ENCODE measurements at regions not wholly inside any gene's neighbourhood (a gene's known extent, or its start where the extent isn't known, plus 50 kb on each side); places are given as distances from the start of the nearest gene placed in this dataset.

DNA sequence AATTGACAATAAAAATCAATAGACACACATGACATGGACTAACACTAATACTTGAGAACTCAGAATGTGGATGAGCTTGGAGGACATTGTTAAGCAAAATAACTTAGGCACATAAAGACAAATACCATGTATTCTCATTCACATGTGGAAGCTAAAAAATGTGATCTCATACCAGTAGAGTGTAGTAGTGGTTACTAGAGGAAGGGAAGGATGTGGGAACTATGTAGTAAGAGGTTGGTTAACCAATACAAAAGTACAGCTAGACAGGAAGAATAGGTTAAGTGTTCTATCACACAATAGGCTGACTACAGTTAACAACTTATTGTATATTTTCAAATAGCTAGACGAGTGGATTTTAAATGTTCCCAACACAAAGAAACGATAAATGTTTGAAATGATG, 415.8 kb upstream of the KLF12 start:
- no peaks in the 10 kb centered on the region for H3F3A ChIP-seq (replicated peaks; ENCODE audit: low read depth)

More for the DNA sequence above, 415.8 kb upstream of the KLF12 start:
- no peaks in the 10 kb centered on the region for H3K9me2 ChIP-seq (ENCODE audit: insufficient read depth)
- H3K4me3 ChIP-seq, result no peak overlapping the region
- H4K20me1 ChIP-seq (replicated peaks; ENCODE audit: insufficient read depth), result no peaks in the 10 kb centered on the region
- TF ChIP-seq STAT1 (IDR thresholded peaks at IDR 0.05; ENCODE audit: unreplicated experiment), result no peak
- TF ChIP-seq, protein P1, sequence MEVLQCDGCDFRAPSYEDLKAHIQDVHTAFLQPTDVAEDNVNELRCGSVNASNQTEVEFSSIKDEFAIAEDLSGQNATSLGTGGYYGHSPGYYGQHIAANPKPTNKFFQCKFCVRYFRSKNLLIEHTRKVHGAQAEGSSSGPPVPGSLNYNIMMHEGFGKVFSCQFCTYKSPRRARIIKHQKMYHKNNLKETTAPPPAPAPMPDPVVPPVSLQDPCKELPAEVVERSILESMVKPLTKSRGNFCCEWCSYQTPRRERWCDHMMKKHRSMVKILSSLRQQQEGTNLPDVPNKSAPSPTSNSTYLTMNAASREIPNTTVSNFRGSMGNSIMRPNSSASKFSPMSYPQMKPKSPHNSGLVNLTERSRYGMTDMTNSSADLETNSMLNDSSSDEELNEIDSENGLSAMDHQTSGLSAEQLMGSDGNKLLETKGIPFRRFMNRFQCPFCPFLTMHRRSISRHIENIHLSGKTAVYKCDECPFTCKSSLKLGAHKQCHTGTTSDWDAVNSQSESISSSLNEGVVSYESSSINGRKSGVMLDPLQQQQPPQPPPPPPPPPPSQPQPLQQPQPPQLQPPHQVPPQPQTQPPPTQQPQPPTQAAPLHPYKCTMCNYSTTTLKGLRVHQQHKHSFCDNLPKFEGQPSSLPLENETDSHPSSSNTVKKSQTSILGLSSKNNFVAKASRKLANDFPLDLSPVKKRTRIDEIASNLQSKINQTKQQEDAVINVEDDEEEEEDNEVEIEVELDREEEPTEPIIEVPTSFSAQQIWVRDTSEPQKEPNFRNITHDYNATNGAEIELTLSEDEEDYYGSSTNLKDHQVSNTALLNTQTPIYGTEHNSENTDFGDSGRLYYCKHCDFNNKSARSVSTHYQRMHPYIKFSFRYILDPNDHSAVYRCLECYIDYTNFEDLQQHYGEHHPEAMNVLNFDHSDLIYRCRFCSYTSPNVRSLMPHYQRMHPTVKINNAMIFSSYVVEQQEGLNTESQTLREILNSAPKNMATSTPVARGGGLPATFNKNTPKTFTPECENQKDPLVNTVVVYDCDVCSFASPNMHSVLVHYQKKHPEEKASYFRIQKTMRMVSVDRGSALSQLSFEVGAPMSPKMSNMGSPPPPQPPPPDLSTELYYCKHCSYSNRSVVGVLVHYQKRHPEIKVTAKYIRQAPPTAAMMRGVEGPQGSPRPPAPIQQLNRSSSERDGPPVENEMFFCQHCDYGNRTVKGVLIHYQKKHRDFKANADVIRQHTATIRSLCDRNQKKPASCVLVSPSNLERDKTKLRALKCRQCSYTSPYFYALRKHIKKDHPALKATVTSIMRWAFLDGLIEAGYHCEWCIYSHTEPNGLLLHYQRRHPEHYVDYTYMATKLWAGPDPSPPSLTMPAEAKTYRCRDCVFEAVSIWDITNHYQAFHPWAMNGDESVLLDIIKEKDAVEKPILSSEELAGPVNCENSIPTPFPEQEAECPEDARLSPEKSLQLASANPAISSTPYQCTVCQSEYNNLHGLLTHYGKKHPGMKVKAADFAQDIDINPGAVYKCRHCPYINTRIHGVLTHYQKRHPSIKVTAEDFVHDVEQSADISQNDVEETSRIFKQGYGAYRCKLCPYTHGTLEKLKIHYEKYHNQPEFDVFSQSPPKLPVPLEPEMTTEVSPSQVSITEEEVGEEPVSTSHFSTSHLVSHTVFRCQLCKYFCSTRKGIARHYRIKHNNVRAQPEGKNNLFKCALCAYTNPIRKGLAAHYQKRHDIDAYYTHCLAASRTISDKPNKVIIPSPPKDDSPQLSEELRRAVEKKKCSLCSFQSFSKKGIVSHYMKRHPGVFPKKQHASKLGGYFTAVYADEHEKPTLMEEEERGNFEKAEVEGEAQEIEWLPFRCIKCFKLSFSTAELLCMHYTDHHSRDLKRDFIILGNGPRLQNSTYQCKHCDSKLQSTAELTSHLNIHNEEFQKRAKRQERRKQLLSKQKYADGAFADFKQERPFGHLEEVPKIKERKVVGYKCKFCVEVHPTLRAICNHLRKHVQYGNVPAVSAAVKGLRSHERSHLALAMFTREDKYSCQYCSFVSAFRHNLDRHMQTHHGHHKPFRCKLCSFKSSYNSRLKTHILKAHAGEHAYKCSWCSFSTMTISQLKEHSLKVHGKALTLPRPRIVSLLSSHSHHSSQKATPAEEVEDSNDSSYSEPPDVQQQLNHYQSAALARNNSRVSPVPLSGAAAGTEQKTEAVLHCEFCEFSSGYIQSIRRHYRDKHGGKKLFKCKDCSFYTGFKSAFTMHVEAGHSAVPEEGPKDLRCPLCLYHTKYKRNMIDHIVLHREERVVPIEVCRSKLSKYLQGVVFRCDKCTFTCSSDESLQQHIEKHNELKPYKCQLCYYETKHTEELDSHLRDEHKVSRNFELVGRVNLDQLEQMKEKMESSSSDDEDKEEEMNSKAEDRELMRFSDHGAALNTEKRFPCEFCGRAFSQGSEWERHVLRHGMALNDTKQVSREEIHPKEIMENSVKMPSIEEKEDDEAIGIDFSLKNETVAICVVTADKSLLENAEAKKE (CRISPR knock-in tag; IDR thresholded peaks at IDR 0.05), result no peak
- TF ChIP-seq CREB1 (CRISPR knock-in tag; IDR thresholded peaks at IDR 0.05; ENCODE audit: low read depth), result no peak
- TF ChIP-seq, protein P2, sequence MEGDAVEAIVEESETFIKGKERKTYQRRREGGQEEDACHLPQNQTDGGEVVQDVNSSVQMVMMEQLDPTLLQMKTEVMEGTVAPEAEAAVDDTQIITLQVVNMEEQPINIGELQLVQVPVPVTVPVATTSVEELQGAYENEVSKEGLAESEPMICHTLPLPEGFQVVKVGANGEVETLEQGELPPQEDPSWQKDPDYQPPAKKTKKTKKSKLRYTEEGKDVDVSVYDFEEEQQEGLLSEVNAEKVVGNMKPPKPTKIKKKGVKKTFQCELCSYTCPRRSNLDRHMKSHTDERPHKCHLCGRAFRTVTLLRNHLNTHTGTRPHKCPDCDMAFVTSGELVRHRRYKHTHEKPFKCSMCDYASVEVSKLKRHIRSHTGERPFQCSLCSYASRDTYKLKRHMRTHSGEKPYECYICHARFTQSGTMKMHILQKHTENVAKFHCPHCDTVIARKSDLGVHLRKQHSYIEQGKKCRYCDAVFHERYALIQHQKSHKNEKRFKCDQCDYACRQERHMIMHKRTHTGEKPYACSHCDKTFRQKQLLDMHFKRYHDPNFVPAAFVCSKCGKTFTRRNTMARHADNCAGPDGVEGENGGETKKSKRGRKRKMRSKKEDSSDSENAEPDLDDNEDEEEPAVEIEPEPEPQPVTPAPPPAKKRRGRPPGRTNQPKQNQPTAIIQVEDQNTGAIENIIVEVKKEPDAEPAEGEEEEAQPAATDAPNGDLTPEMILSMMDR (conservative IDR thresholded peaks at IDR 0.05; ENCODE audit: low read depth in 2 of 2), result no peak
- no peak for TF ChIP-seq POLR2AphosphoS5 (IDR thresholded peaks at IDR 0.05; ENCODE audit: low read depth)
- TF ChIP-seq, protein P3, sequence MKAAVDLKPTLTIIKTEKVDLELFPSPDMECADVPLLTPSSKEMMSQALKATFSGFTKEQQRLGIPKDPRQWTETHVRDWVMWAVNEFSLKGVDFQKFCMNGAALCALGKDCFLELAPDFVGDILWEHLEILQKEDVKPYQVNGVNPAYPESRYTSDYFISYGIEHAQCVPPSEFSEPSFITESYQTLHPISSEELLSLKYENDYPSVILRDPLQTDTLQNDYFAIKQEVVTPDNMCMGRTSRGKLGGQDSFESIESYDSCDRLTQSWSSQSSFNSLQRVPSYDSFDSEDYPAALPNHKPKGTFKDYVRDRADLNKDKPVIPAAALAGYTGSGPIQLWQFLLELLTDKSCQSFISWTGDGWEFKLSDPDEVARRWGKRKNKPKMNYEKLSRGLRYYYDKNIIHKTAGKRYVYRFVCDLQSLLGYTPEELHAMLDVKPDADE (IDR thresholded peaks at IDR 0.05), result no peak
- no peak for TF ChIP-seq ZNF331 (CRISPR knock-in tag; IDR thresholded peaks at IDR 0.05; ENCODE audit: low read depth)
- TF ChIP-seq, protein P4, sequence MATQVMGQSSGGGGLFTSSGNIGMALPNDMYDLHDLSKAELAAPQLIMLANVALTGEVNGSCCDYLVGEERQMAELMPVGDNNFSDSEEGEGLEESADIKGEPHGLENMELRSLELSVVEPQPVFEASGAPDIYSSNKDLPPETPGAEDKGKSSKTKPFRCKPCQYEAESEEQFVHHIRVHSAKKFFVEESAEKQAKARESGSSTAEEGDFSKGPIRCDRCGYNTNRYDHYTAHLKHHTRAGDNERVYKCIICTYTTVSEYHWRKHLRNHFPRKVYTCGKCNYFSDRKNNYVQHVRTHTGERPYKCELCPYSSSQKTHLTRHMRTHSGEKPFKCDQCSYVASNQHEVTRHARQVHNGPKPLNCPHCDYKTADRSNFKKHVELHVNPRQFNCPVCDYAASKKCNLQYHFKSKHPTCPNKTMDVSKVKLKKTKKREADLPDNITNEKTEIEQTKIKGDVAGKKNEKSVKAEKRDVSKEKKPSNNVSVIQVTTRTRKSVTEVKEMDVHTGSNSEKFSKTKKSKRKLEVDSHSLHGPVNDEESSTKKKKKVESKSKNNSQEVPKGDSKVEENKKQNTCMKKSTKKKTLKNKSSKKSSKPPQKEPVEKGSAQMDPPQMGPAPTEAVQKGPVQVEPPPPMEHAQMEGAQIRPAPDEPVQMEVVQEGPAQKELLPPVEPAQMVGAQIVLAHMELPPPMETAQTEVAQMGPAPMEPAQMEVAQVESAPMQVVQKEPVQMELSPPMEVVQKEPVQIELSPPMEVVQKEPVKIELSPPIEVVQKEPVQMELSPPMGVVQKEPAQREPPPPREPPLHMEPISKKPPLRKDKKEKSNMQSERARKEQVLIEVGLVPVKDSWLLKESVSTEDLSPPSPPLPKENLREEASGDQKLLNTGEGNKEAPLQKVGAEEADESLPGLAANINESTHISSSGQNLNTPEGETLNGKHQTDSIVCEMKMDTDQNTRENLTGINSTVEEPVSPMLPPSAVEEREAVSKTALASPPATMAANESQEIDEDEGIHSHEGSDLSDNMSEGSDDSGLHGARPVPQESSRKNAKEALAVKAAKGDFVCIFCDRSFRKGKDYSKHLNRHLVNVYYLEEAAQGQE (IDR thresholded peaks at IDR 0.05; ENCODE audit: unreplicated experiment), result no peak
- TF ChIP-seq EZH2phosphoT487 (IDR thresholded peaks at IDR 0.05; ENCODE audit: unreplicated experiment), result no peak
- TF ChIP-seq NANOG (IDR thresholded peaks at IDR 0.05; ENCODE audit: borderline replicate concordance), result no peak
- no peak for TF ChIP-seq EZH2 (IDR thresholded peaks at IDR 0.05; ENCODE audit: low read depth, unreplicated experiment)
- TF ChIP-seq JUNB (IDR thresholded peaks at IDR 0.05; ENCODE audit: unreplicated experiment), result no peak
- TF ChIP-seq ZNF114 (CRISPR knock-in tag; IDR thresholded peaks at IDR 0.05), result no peak
- no peak overlapping the region for H3K4me2 ChIP-seq
- Mint-ChIP-seq H3K9me3 (no peaks in the 10 kb centered on the region), H3K27me3 (ENCODE audit: insufficient read depth, low read depth, poor library complexity) (no peaks in the 10 kb centered on the region), H3K36me3 (ENCODE audit: low read depth) (no peaks in the 10 kb centered on the region), H3K27ac (no peak overlapping the region; the same call in 1 of the 2 replicates), H3K4me1 (peaks cover 7% of the 10 kb centered on the region; the same call in 2 of the 3 replicates), H3K4me3 (no peak overlapping the region)
- DNase-seq (ENCODE audit: low spot score) (peak; percentile 53), ATAC-seq (peak; percentile 62)
- no peaks in the 10 kb centered on the region for H3K36me3 ChIP-seq (ENCODE audit: insufficient read depth)
- no peaks in the 10 kb centered on the region for H3K4me1 ChIP-seq (ENCODE audit: insufficient read depth)
- no peak overlapping the region for H2AFZ ChIP-seq
- H3K27me3 ChIP-seq (ENCODE audit: insufficient read depth), result no peaks in the 10 kb centered on the region
- H3K79me2 ChIP-seq (replicated peaks; ENCODE audit: insufficient read depth), result no peaks in the 10 kb centered on the region
- H3K27ac ChIP-seq (ENCODE audit: low read depth), result no peak overlapping the region
